Coronary artery (tissue), 2 donors: ENCODE measurements at regions not wholly inside any gene's neighbourhood (a gene's known extent, or its start where the extent isn't known, plus 50 kb on each side); places are given as distances from the start of the nearest gene placed in this dataset.
"Not testable (repeated sequence)": the region's sequence is repeated elsewhere in the genome, so short reads cannot be mapped to it uniquely, and the experiment has no call there.

Experiments
- DNase-seq: peaks from one replicate; pipeline ENCODE4 v3.0.0-alpha.2; 2017; ENCODE audit warnings: low spot score
- H3K27ac ChIP-seq, 2 donors: fragments of 200-600 bp; sonication (generic); one replicate each; pipeline ENCODE4 v1.5.1; 2016 to 2019
- H3K4me3 ChIP-seq: fragments of 200-600 bp; sonication (generic); 2 replicates; pipeline ENCODE4 v1.5.1; 2016; ENCODE audit warnings: mild to moderate bottlenecking, moderate library complexity
- TF ChIP-seq, protein P1 (sequence below): fragments of 200-600 bp; sonication (generic); IDR thresholded peaks from one replicate; pipeline ENCODE4 v1.5.1; 2019; ENCODE audit warnings: antibody characterized with exemption

DNA sequence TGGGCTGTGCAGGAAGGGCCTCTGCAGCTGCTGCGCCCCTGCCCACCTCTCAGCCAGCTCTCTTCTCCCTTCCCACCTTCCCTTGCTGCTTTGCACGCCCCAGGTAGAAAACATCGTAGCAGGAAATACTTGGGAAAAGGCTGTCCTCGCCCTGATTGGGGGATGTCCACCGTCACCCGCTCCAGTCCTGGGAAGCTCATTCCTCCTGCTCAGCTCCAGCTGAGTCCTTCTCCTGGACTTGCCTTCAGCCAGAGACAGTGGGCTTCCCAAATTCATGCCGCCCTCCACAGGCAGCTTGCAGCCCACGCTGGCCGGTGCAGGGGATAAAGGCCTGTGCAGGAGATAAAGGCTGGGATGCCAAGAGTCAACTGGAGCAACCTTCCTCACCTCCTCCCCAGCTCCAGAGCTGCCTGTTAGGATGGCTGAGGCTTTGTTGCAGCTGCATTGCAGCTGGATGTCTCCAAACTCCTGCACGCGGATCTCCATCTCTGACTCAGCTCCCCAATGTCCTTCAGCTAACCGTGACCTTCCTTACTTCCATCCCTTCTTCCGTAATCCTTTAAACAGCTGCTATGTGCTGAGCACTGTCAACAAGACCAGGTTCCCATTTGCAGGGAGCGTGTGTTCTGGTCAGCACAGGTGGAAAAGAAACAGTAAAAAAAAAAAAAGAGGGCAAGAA, 402.0 kb upstream of the TNRC6C start:
- no peak overlapping the region for H3K27ac ChIP-seq
- TF ChIP-seq, protein P1, sequence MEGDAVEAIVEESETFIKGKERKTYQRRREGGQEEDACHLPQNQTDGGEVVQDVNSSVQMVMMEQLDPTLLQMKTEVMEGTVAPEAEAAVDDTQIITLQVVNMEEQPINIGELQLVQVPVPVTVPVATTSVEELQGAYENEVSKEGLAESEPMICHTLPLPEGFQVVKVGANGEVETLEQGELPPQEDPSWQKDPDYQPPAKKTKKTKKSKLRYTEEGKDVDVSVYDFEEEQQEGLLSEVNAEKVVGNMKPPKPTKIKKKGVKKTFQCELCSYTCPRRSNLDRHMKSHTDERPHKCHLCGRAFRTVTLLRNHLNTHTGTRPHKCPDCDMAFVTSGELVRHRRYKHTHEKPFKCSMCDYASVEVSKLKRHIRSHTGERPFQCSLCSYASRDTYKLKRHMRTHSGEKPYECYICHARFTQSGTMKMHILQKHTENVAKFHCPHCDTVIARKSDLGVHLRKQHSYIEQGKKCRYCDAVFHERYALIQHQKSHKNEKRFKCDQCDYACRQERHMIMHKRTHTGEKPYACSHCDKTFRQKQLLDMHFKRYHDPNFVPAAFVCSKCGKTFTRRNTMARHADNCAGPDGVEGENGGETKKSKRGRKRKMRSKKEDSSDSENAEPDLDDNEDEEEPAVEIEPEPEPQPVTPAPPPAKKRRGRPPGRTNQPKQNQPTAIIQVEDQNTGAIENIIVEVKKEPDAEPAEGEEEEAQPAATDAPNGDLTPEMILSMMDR = no peak
- DNase-seq = no peak
- H3K4me3 ChIP-seq = no peak overlapping the region

DNA sequence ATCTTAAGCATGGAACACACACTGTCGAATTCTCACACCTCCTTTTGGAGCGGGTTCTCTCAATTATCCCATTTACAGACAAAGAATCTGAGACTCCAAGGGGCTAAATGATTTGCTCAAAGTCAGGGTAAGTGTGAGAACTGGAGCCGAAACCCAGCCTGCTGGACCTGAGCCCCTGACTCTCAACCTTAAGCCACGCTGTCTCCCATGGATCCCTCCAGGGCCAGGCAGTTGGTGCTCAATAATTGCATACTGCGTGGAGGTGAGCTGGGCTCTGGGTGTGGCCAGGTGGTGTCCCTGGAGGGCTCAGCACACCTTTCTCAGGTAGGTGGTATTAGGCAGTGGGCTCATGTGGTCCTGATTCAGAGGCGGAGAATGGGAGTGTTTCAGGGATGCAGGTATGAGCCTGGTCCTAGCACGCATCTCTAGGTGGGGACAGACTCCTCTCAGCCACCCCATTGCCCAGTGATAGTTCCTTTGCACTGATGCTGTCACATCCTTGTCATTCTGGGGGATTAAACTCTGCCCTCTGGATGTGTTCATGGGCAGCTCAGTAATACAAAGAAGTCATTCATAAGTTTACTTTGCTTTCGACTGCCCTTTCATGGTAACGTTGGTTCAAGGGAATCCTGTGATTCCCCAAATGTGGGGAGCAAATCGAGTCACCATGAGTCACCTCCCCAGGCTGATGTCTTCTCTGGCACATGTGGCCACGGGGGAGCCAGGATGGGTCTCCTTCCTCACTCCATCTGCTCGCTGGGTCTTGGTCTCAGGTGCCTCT, 399.5 kb upstream of the TNRC6C start:
- DNase-seq = no peak
- TF ChIP-seq, protein P1 = no peak
- Histone ChIP-seq H3K4me3 (no peak overlapping the region), H3K27ac (no peak overlapping the region)

DNA sequence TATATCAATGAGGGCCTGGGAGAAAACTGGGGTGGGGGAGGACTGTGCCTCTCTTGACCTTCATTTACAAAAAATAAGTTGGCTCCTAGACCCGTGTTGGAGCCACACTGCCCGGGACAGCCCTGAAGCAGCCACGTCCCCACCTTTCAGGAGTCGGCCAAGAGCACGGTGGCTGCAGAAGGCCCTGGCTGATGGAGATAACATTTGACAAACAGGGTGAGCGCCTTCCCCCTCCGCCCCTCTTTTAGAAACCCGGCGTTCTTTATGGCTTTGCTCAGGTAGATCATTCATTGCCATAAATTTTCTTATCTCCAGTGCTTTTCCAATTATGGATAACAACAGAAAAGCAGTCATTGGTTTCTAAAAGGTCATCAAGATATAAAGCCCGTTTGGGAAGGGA, 398.1 kb upstream of the TNRC6C start:
- Histone ChIP-seq H3K27ac (no peak overlapping the region), H3K4me3 (no peak overlapping the region)
- TF ChIP-seq, protein P1 = no peak
- DNase-seq = no peak

DNA sequence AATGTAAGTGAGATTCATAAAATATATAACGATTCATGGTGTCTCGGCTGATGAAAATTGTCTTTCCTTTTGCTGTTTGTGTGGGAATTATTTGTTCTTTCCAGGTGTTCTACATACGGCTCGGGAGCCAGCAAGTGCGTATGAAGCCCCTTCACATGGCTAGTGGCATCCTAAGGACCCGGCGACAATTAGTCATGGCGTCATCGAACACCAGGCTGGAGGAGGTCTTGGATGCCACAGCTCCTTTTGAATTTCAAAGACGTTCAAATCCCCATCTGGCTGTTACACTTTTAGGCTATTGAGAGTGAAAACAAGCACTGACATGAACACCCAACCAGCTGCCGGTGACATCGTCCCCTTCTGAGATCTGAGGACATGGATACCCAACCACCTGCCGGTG, 397.7 kb upstream of the TNRC6C start:
- TF ChIP-seq, protein P1 = no peak
- no peak overlapping the region for H3K4me3 ChIP-seq
- no peak for DNase-seq
- H3K27ac ChIP-seq = no peak overlapping the region

DNA sequence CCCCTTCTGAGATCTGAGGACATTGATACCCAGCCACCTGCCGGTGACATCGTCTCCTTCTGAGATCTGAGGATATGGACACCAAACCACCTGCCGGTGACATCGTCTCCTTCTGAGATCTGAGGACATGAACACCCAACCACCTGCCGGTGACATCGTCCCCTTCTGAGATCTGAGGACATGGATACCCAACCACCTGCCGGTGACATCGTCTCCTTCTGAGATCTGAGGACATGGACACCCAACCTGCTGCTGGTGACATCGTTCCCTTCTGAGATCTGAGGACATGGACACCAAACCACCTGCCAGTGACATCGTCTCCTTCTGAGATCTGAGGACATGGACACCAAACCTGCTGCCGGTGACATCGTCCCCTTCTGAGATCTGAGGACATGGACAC, 396.1 kb upstream of the TNRC6C start:
- not testable (repeated sequence) for DNase-seq, H3K4me3 ChIP-seq, H3K27ac ChIP-seq

DNA sequence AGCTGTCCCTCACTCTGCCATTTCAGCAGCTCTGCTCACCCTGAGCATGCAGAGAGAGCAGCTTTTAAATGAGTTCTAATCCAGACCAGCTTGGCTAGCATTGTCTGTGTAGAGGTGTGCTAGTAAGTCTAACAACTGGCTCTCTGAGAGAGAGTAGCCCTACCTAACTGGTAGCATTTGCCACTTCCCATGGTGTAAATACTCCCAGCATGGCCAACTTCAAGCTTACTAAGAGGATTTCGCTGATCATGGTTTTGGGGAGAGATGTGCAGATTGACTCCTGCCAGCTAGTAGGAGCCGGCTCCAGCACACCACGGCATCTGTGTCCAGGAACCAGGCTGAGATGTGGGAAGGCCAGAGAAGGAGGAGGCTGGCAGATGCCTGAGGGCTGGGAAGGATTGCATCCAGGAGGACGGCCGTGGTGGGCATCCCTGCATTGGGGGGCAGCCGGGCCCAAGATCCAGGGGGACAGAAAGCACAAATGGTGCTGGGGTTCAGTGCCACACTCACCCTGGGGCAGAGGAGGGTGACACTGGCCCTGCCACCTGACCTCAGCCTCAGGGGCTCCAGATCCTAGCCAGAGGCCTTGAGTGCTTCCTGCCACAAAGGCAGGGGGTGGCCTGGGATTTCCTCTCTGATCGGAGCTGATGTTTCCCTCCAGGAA, 394.9 kb upstream of the TNRC6C start:
- H3K4me3 ChIP-seq = no peak overlapping the region
- no peak for DNase-seq
- TF ChIP-seq, protein P1 = no peak

DNA sequence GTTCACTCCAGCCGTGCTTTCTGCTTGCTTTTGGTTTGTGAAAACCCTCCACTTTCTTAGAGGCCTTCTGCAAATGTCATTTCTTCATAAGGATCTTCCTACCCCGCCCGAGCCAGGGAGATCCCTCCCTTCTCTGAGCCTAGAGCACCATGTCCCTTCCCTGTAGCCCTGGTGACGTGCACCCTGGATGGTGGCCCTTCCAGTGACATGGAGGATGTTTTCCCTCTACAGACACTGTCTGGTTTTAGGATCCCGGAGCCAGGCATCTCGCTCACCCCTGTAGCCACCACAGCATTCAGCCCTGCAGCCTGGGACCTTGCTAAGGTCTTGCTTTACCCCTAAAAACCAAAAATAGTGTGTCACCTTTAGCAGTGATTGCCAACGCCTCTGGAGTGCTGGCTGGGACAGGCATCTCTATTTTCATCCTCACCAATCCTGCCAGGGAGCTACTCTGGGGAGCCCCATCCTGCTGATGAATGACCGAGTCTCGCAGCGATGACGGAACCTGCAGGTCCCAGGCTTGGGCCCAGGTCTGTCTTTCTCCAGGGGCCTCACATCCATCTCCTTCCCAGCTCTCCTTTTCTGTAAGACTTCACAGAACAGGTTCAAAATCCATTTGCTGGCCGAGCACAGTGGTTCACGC, 394.1 kb upstream of the TNRC6C start:
- H3K27ac ChIP-seq = no peak overlapping the region
- DNase-seq = no peak
- H3K4me3 ChIP-seq = no peak overlapping the region
- TF ChIP-seq, protein P1 = no peak

More for the DNA sequence above, 394.9 kb upstream of the TNRC6C start:
- no peak overlapping the region for H3K27ac ChIP-seq
